B cell (primary cell): ENCODE measurements at regions not wholly inside any gene's neighbourhood (a gene's known extent, or its start where the extent isn't known, plus 50 kb on each side); places are given as distances from the start of the nearest gene placed in this dataset.
"Not testable (repeated sequence)": the region's sequence is repeated elsewhere in the genome, so short reads cannot be mapped to it uniquely, and the experiment has no call there.

ENCODE experiments used
- ATAC-seq: fragments of 200-7000 bp; cut with Tn5 transposase; one replicate; pipeline ENCODE4 v1.10.0; 2021; ENCODE audit warnings: low read depth, mild to moderate bottlenecking, moderate number of reproducible peaks, moderate library complexity
- CTCF ChIA-PET: fragments of 350-600 bp; sonication (Branson Sonifier 250); formaldehyde crosslinking; loops from one replicate; lab custom pipeline; 2021; ENCODE audit warnings: antibody characterized with exemption, inconsistent platforms; lab: Charles Lee
- POLR2A ChIA-PET: fragments of 350-600 bp; sonication (Branson Sonifier 250); formaldehyde crosslinking; loops from one replicate; lab custom pipeline; 2021; ENCODE audit warnings: antibody characterized with exemption; lab: Charles Lee
- DNase-seq: peaks from one replicate; pipeline ENCODE4 v3.0.0; 2013
- H2AFZ ChIP-seq: 2 replicates; pipeline ENCODE4 v1.6.1; 2012; ENCODE audit warnings: mild to moderate bottlenecking, low read depth, low read length; ENCODE audit not compliant: insufficient read depth, poor library complexity, severe bottlenecking
- H3K27ac ChIP-seq, 2 donors: 1 replicate in 1 of 2; 2 replicates in 1 of 2; pipeline ENCODE4 v1.5.1; 2012 to 2013; ENCODE audit warnings: low read length in 2 of 2, mild to moderate bottlenecking in 2 of 2, moderate library complexity in 1 of 2
- H3K27me3 ChIP-seq, 4 experiments: fragments of 200-600 bp in 1 of 4; sonication (generic) in 1 of 4; replicated peaks in 1 of 4; 1 replicate in 2 of 4; 2 replicates in 2 of 4; pipeline versions ENCODE4 v1.6.1 to v1.7.0; 2013 to 2016; ENCODE audit warnings: low read length in 3 of 4, mild to moderate bottlenecking in 2 of 4, mixed read lengths in 1 of 4, moderate library complexity in 1 of 4; ENCODE audit not compliant: insufficient read depth in 4 of 4, control insufficient read depth in 3 of 4; ENCODE audit errors: control extremely low read depth in 1 of 4
- H3K36me3 ChIP-seq, 2 experiments: replicated peaks in 1 of 2; 1 replicate in 1 of 2; 2 replicates in 1 of 2; pipeline versions ENCODE4 v1.6.1 to v1.7.1; 2013; ENCODE audit warnings: low read length in 1 of 2; ENCODE audit not compliant: insufficient read depth in 2 of 2, control insufficient read depth in 1 of 2; ENCODE audit errors: control extremely low read depth in 1 of 2, extremely low read depth in 1 of 2
- H3K4me1 ChIP-seq, 2 donors: fragments of 200-600 bp in 1 of 2; sonication (generic) in 1 of 2; 1 replicate in 1 of 2; 2 replicates in 1 of 2; pipeline versions ENCODE4 v1.5.1 to v1.6.1; 2013 to 2017; ENCODE audit warnings: low read length in 2 of 2; ENCODE audit not compliant: control insufficient read depth in 2 of 2, insufficient read depth in 2 of 2
- H3K4me2 ChIP-seq: replicated peaks from 2 replicates; pipeline ENCODE3; 2012; ENCODE audit warnings: mild to moderate bottlenecking, low read depth, low read length; ENCODE audit not compliant: poor library complexity, severe bottlenecking
- H3K4me3 ChIP-seq, 5 experiments: fragments of 200-600 bp in 1 of 5; sonication (generic) in 1 of 5; 1 replicate in 3 of 5; 2 replicates in 2 of 5; pipeline versions ENCODE4 v1.5.1 to v1.7.0; 2011 to 2016; ENCODE audit warnings: low read length in 4 of 5, mild to moderate bottlenecking in 4 of 5, low read depth in 2 of 5, control low read depth in 1 of 5, moderate library complexity in 1 of 5; ENCODE audit not compliant: insufficient read depth in 1 of 5; ENCODE audit errors: control extremely low read depth in 1 of 5, extremely low read depth in 1 of 5
- H3K79me2 ChIP-seq: fragments of 200-600 bp; sonication (generic); one replicate; pipeline ENCODE4 v1.6.0; 2016; ENCODE audit warnings: low read length; ENCODE audit not compliant: control insufficient read depth, insufficient read depth
- H3K9ac ChIP-seq: fragments of 200-600 bp; sonication (generic); 2 replicates; pipeline ENCODE4 v1.6.1; 2017; ENCODE audit warnings: mild to moderate bottlenecking, low read length, moderate library complexity
- H3K9me3 ChIP-seq, 3 donors: one replicate each; pipeline versions ENCODE4 v1.6.1 to v1.7.1; 2013; ENCODE audit warnings: low read length in 2 of 3; ENCODE audit not compliant: control insufficient read depth in 2 of 3, insufficient read depth in 1 of 3; ENCODE audit errors: control extremely low read depth in 1 of 3
- H4K20me1 ChIP-seq: 2 replicates; pipeline ENCODE4 v1.6.0; 2012; ENCODE audit warnings: mild to moderate bottlenecking, low read length; ENCODE audit not compliant: insufficient read depth, control insufficient read depth, poor library complexity, severe bottlenecking
- H3K27ac Mint-ChIP-seq: one replicate; pipeline ENCODE4 v1.8.0; 2021; ENCODE audit warnings: mixed read lengths
- H3K27me3 Mint-ChIP-seq: one replicate; pipeline ENCODE4 v1.8.0; 2021; ENCODE audit warnings: mixed read lengths
- H3K4me1 Mint-ChIP-seq: one replicate; pipeline ENCODE4 v1.8.0; 2021; ENCODE audit warnings: mixed read lengths
- H3K4me3 Mint-ChIP-seq: one replicate; pipeline ENCODE4 v1.8.0; 2021; ENCODE audit warnings: mixed read lengths
- H3K9me3 Mint-ChIP-seq: one replicate; pipeline ENCODE4 v1.8.0; 2022; ENCODE audit warnings: mixed read lengths; ENCODE audit not compliant: insufficient read depth
- EZH2 ChIP-seq: IDR thresholded peaks from 2 replicates; pipeline ENCODE4 v1.6.1; 2012; ENCODE audit warnings: borderline replicate concordance, low read depth, mild to moderate bottlenecking, moderate library complexity, low read length; ENCODE audit not compliant: insufficient read depth, poor library complexity, severe bottlenecking
- WGBS: methylation state at CpG from one replicate; pipeline ENCODE4 v1.1.5; 2013; ENCODE audit warnings: missing lambda C conversion rate; ENCODE audit not compliant: insufficient coverage; 5-methylcytosine and 5-hydroxymethylcytosine counted together
- intact Hi-C: fragments of 100-400 bp; cut with micrococcal nuclease; formaldehyde crosslinking; loops from one replicate; pipeline ENCODE4 v1.10.0; 2022
- TF ChIP-seq, protein P1 (sequence below): fragments of 200-600 bp; IDR thresholded peaks from one replicate; pipeline ENCODE4 v1.8.0; 2022; ENCODE audit warnings: antibody characterized with exemption, mild to moderate bottlenecking

- no peaks in the 10 kb centered on the region for H3K9me3 ChIP-seq
- TF ChIP-seq, protein P1, sequence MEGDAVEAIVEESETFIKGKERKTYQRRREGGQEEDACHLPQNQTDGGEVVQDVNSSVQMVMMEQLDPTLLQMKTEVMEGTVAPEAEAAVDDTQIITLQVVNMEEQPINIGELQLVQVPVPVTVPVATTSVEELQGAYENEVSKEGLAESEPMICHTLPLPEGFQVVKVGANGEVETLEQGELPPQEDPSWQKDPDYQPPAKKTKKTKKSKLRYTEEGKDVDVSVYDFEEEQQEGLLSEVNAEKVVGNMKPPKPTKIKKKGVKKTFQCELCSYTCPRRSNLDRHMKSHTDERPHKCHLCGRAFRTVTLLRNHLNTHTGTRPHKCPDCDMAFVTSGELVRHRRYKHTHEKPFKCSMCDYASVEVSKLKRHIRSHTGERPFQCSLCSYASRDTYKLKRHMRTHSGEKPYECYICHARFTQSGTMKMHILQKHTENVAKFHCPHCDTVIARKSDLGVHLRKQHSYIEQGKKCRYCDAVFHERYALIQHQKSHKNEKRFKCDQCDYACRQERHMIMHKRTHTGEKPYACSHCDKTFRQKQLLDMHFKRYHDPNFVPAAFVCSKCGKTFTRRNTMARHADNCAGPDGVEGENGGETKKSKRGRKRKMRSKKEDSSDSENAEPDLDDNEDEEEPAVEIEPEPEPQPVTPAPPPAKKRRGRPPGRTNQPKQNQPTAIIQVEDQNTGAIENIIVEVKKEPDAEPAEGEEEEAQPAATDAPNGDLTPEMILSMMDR: no peak
- no peak for TF ChIP-seq EZH2
- Mint-ChIP-seq H3K27ac (no peak overlapping the region), H3K9me3 (peaks cover 2% of the 10 kb centered on the region), H3K27me3 (no peaks in the 10 kb centered on the region), H3K4me3 (no peak overlapping the region), H3K4me1 (no peaks in the 10 kb centered on the region)
- ChIA-PET CTCF (no interaction called here), POLR2A (no interaction called here)
- WGBS: no CpG with 5 or more reads among the region's 2 CpGs
- H3K27me3 ChIP-seq: no peaks in the 10 kb centered on the region
- no peaks in the 10 kb centered on the region for H4K20me1 ChIP-seq
- H3K4me2 ChIP-seq: no peak overlapping the region
- DNase-seq (no peak), ATAC-seq (no peak)
- no peak overlapping the region for H3K27ac ChIP-seq
- no peaks in the 10 kb centered on the region for H3K4me1 ChIP-seq
- no peak overlapping the region for H2AFZ ChIP-seq
- no peaks in the 10 kb centered on the region for H3K79me2 ChIP-seq
- intact Hi-C loops: no loop called here
- no peak overlapping the region for H3K9ac ChIP-seq
- no peak overlapping the region for H3K4me3 ChIP-seq
- H3K36me3 ChIP-seq: no peaks in the 10 kb centered on the region
Measured at GRCh38 chrX:125605145-125605544, 285.5 kb downstream of the TEX13C start.

DNA sequence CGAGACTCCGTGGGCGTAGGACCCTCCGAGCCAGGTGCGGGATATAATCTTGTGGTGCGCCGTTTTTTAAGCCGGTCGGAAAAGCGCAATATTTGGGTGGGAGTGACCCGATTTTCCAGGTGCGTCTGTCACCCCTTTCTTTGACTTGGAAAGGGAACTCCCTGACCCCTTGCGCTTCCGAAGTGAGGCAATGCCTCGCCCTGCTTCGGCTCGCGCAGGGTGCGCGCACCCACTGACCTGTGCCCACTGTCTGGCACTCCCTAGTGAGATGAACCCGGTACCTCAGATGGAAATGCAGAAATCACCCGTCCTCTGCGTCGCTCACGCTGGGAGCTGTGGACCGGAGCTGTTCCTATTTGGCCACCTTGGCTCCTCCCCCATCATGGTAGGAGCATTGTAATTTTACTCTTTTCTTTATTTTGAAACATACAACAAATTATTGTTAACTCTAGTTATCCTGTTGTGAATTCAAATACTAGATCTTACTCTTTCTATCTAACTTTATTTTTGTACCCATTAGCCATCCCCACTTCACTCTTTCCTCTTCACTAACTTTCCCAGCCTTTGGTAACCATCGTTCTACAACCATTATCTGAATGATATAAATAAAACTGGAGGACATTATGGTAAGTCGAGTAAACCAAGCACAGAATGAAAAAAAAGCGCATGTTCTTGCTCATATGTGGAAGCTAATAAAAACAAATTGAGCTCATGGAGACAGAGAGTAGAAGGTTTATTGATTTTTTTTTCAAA lies 295.1 kb downstream of the TEX13C start:
- not testable (repeated sequence) for H3K27ac Mint-ChIP-seq, ATAC-seq

More for the DNA sequence above, 295.1 kb downstream of the TEX13C start:
- H3K4me2 ChIP-seq, H3K4me1 ChIP-seq, H3K9ac ChIP-seq, H3K36me3 ChIP-seq, H3K4me3 ChIP-seq, intact Hi-C loops, H3K9me3 ChIP-seq, DNase-seq, CTCF ChIA-PET, POLR2A ChIA-PET, H3K79me2 ChIP-seq, H3K27ac ChIP-seq, H3K27me3 Mint-ChIP-seq, H3K4me1 Mint-ChIP-seq, H3K27me3 ChIP-seq, H4K20me1 ChIP-seq, H2AFZ ChIP-seq, H3K9me3 Mint-ChIP-seq, H3K4me3 Mint-ChIP-seq: not testable (repeated sequence)
- WGBS: no CpG with 5 or more reads among the region's 29 CpGs
